Suprapubic skin (tissue), 4 donors: ENCODE measurements at regions not wholly inside any gene's neighbourhood (a gene's known extent, or its start where the extent isn't known, plus 50 kb on each side); places are given as distances from the start of the nearest gene placed in this dataset.

ENCODE experiments used
- CTCF ChIP-seq, 2 donors: fragments of 200-600 bp in 1 of 2; fragments of 450-650 bp in 1 of 2; sonication (generic) in 1 of 2; IDR thresholded peaks; one replicate each; pipeline ENCODE4 v1.5.1; 2016 to 2019; ENCODE audit warnings: antibody characterized with exemption in 2 of 2, mild to moderate bottlenecking in 1 of 2, moderate library complexity in 1 of 2
- POLR2A ChIP-seq, 2 donors: fragments of 450-650 bp; IDR thresholded peaks; one replicate each; pipeline ENCODE4 v1.6.1; 2017; ENCODE audit warnings: antibody characterized with exemption in 2 of 2, mild to moderate bottlenecking in 2 of 2, moderate library complexity in 2 of 2
- POLR2AphosphoS5 ChIP-seq, 3 donors: sonication (generic); formaldehyde crosslinking; IDR thresholded peaks; one replicate each; pipeline ENCODE4 v1.6.1; 2017; ENCODE audit warnings: antibody characterized with exemption in 3 of 3

GRCh38 chr3:87788516-87788915, 270.3 kb downstream of the CGGBP1 start:
- TF ChIP-seq POLR2A (IDR thresholded peaks at IDR 0.05) (no peak), CTCF (IDR thresholded peaks at IDR 0.05) (no peak), POLR2AphosphoS5 (IDR thresholded peaks at IDR 0.05) (no peak)
